ENCODE measurements at regions not wholly inside any gene's neighbourhood (a gene's known extent, or its start where the extent isn't known, plus 50 kb on each side); places are given as distances from the start of the nearest gene placed in this dataset.
A peak's percentile ranks its signal among the peaks of the same experiment; 100 is the strongest.
"Not testable (repeated sequence)": the region's sequence is repeated elsewhere in the genome, so short reads cannot be mapped to it uniquely, and the experiment has no call there.

GRCh38 chr10:36840788-36841187 is 284.6 kb upstream of the ANKRD30A start:
- no peak for DNase-seq

- DNase-seq = no peak
Observed at GRCh38 chr10:36837416-36837815, 288.0 kb upstream of the ANKRD30A start.

- no peak for DNase-seq
Observed at GRCh38 chr10:36819781-36820180, 305.6 kb upstream of the ANKRD30A start.

DNA sequence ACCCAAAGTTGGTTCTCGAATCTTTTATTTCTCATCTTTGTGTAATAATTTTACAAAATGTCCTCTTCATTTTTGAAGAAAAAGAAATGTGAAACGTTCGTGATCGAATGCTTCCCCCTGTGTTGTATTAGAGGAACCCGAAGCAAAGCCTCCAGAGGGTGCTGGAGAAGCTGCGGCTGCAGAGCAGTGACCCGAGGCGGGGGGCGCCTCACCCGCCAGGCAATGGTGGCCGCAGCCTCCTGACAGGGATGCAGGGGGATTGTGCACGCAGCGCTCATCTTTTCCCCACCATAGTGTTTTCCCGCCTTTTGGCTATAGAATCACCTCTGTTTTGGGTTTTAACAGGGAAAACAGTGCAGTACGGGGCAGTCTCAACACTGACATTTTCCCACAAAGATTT is 307.5 kb upstream of the ANKRD30A start:
- DNase-seq = no peak

- DNase-seq = no peak
Observed at GRCh38 chr10:36808625-36809362, 316.6 kb upstream of the ANKRD30A start.

- DNase-seq = no peak
Observed at GRCh38 chr10:36803229-36803628, 322.2 kb upstream of the ANKRD30A start.

- DNase-seq = peak; percentile 87
Observed at GRCh38 chr10:36802490-36803153, 322.8 kb upstream of the ANKRD30A start.

DNA sequence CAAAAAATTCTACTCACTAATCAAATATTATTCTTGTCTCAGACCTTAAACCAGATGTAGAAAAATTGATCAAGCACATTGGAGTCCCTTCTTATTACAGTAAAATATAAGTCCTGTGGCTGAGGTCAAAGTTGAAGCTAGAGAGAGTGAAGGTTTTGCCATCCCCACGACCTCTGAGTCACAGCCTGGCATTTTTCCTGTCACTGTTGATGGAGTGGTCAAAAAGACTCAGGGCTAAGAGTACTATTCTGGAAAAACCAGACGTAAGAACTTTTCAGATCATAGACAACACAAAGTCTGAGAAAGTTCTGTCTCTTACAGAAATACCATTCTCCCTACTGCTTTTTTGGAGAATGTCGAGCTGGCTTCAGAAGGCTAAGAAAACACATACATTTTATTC is 323.7 kb upstream of the ANKRD30A start:
- DNase-seq = no peak

- no peak for DNase-seq
Observed at GRCh38 chr10:36794981-36795380, 330.4 kb upstream of the ANKRD30A start.

GRCh38 chr10:36789974-36790373 is 335.4 kb upstream of the ANKRD30A start:
- no peak for DNase-seq

DNA sequence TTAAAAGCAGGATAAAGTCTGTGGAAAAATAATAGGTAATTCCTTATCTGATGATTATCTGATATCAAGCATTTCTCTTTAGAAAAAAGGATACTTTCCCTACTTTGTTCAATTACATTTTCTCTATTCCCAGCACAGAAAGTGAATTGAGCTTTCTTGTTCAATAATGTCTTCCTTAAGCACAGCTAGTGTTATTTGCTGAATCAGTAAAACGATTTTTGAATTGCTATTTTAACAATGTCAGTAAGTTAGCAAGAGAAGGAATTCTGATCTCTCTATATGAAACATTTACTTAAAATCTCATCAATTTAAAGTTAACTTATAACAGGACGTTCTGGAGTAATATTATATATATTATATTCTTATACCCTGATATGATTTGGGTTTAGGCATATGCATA is 337.2 kb upstream of the ANKRD30A start:
- DNase-seq = no peak

GRCh38 chr10:36783400-36783799 is 342.0 kb upstream of the ANKRD30A start:
- no peak for DNase-seq

- no peak for DNase-seq
Observed at GRCh38 chr10:36781570-36781969, 343.8 kb upstream of the ANKRD30A start.

GRCh38 chr10:36780158-36780557 is 345.2 kb upstream of the ANKRD30A start:
- DNase-seq = no peak

DNA sequence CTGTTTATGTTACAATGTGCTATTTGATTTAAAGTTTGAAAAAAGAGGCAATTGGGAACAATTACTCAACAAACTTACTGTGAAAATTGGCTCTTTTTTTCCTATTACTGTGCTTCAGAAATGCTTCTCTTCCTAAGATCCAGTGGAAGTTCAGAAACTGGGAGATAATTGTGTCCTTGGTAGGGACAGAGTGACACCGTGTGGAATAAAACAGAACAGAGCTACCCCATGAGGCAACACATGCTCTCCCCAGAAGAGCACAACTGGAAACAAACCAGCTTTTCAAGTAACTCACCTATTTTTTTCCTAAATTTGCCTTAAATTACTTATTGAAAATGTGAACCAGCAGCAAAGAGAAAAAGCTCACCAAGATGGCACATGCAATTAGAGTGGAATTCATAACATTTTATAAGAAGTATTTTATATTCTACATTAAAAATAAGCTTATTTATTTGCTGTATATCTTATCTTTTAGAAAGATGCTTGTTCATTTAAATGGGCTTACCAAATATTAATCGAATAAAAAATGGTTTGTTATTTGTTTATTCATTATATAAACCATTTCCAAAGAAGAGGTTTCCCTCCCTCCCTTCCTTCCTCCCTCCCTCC is 346.1 kb upstream of the ANKRD30A start:
- DNase-seq = peak; percentile 28

GRCh38 chr10:36778651-36779050 is 346.7 kb upstream of the ANKRD30A start:
- DNase-seq = no peak

- DNase-seq = no peak
Observed at GRCh38 chr10:36773652-36774051, 351.7 kb upstream of the ANKRD30A start.

GRCh38 chr10:36771725-36772124 is 353.7 kb upstream of the ANKRD30A start:
- DNase-seq = no peak

- DNase-seq = not testable (repeated sequence)
Observed at GRCh38 chr10:36769741-36770140, 355.7 kb upstream of the ANKRD30A start.

GRCh38 chr10:36766940-36767339 is 358.5 kb upstream of the ANKRD30A start:
- no peak for DNase-seq

- DNase-seq = no peak
Observed at GRCh38 chr10:36766415-36766810, 359.0 kb upstream of the ANKRD30A start.

- DNase-seq = no peak
Observed at GRCh38 chr10:36765782-36766414, 359.5 kb upstream of the ANKRD30A start.

DNA sequence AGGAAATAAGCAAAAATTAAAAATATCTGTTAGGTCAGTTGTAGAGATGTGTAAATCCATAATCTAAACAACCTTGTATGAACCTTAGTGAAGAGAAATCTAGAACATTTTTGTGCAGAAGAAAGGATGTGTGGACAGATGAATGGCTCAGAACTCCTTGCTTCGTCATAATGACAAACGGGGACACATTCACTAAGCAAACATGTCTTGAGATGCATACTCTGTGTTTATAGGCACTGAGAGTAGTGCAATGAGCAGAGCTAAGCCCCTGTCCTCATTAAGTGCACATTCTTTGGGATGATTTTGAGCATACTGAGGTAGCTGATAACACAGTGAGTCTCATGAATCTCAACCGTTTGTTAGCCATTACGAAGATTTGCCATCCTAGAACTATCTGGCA is 360.6 kb upstream of the ANKRD30A start:
- no peak for DNase-seq

DNA sequence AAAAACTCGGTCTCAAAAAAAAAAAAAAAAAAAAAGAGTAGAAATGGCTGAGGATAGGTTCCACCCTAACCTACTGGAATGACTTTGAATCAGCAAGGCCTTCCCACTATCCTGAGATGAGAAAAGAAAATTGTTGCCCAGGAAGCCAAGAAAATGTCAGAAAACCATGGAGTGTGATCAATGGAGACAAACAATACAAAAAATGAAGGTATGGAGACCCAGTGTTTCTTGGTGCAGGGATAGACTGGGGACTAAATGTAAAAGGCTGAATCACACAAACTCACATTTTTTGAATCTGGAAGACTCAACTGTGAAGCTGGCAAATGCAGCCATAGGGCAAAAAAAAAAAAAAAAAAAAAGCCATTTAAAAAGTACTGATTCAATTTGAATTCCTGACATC is 364.3 kb upstream of the ANKRD30A start:
- no peak for DNase-seq

Data from DMS 273 treated with DMSO at 0.1 percent for 48 hours (cell line).